ENCODE measurements at regions not wholly inside any gene's neighbourhood (a gene's known extent, or its start where the extent isn't known, plus 50 kb on each side); places are given as distances from the start of the nearest gene placed in this dataset.

GRCh38 chr11:10920875-10921274 lies 63.0 kb upstream of the ZBED5 start:
- Histone ChIP-seq H4K20me1 (ENCODE audit: insufficient read depth) (no peaks in the 10 kb centered on the region), H3K36me3 (ENCODE audit: control insufficient read depth in 1 of 2, insufficient read depth in 2 of 2, low read length in 2 of 2) (no peaks in the 10 kb centered on the region; a peak in 1 of 4 replicates), H3K27ac (ENCODE audit: low read depth, low read length) (no peak overlapping the region), H3K9me2 (ENCODE audit: insufficient read depth) (no peaks in the 10 kb centered on the region), H3K27me3 (ENCODE audit: insufficient read depth, low read length) (no peaks in the 10 kb centered on the region), H3K4me3 (replicated peaks in 1 of 2; ENCODE audit: low read depth in 1 of 2, low read length in 2 of 2) (no peak overlapping the region), H3K79me2 (ENCODE audit: insufficient read depth, low read length) (no peaks in the 10 kb centered on the region), H3K9me3 (ENCODE audit: control insufficient read depth in 1 of 2, insufficient read depth in 1 of 2, low read depth in 1 of 2, low read length in 2 of 2) (peaks cover 5 to 7% of the 10 kb centered on the region in 2 experiments; a peak in 2 of 4 replicates), H2AFZ (ENCODE audit: low read depth, low read length, poor library complexity, severe bottlenecking) (no peak overlapping the region), H3K4me2 (ENCODE audit: low read length) (no peak overlapping the region), H3K9ac (ENCODE audit: low read length) (no peak overlapping the region), H3K4me1 (ENCODE audit: control insufficient read depth in 1 of 2, insufficient read depth in 2 of 2, low read length in 2 of 2) (no peaks in the 10 kb centered on the region)
- ChIA-PET CTCF (no interaction called here), POLR2A (no interaction called here), RAD21 (ENCODE audit: low non-redundant PET in 1 of 2, low total read pairs in 2 of 2, uncharacterized antibody in 2 of 2, unreplicated experiment in 2 of 2) (no interaction called here)
- intact Hi-C loops (cut with micrococcal nuclease) = no loop called here
- TF ChIP-seq YY1 (IDR thresholded peaks at IDR 0.05; ENCODE audit: extremely low read depth, insufficient replicate concordance, low read depth, low read length) (no peak), CTCF (IDR thresholded peaks at IDR 0.05 in 2 of 3, conservative IDR thresholded peaks at IDR 0.05 in 1 of 3; ENCODE audit: borderline replicate concordance in 1 of 3, insufficient read depth in 1 of 3, low read depth in 2 of 3, low read length in 2 of 3) (no peak), ELF1 (IDR thresholded peaks at IDR 0.05; ENCODE audit: borderline replicate concordance, low read depth) (no peak), EZH2 (IDR thresholded peaks at IDR 0.05) (no peak)
- ATAC-seq = no peak
- BruUV-seq (replicated peaks) = no TSS peak
- no peak for DNase-seq (ENCODE audit: low read depth, low spot score)

GRCh38 chr11:10920205-10920604 lies 62.4 kb upstream of the ZBED5 start:
- intact Hi-C loops (cut with micrococcal nuclease) = no loop called here
- Histone ChIP-seq H3K4me2 (ENCODE audit: low read length) (no peak overlapping the region), H3K27ac (ENCODE audit: low read depth, low read length) (no peak overlapping the region), H3K79me2 (ENCODE audit: insufficient read depth, low read length) (no peaks in the 10 kb centered on the region), H3K9me3 (ENCODE audit: control insufficient read depth in 1 of 2, insufficient read depth in 1 of 2, low read depth in 1 of 2, low read length in 2 of 2) (peaks cover 5 to 7% of the 10 kb centered on the region in 2 experiments; a peak in 2 of 4 replicates), H3K4me1 (ENCODE audit: control insufficient read depth in 1 of 2, insufficient read depth in 2 of 2, low read length in 2 of 2) (no peaks in the 10 kb centered on the region), H3K36me3 (ENCODE audit: control insufficient read depth in 1 of 2, insufficient read depth in 2 of 2, low read length in 2 of 2) (no peaks in the 10 kb centered on the region; a peak in 1 of 4 replicates), H3K9me2 (ENCODE audit: insufficient read depth) (no peaks in the 10 kb centered on the region), H2AFZ (ENCODE audit: low read depth, low read length, poor library complexity, severe bottlenecking) (no peak overlapping the region), H3K4me3 (replicated peaks in 1 of 2; ENCODE audit: low read depth in 1 of 2, low read length in 2 of 2) (no peak overlapping the region), H4K20me1 (ENCODE audit: insufficient read depth) (no peaks in the 10 kb centered on the region), H3K27me3 (ENCODE audit: insufficient read depth, low read length) (no peaks in the 10 kb centered on the region), H3K9ac (ENCODE audit: low read length) (no peak overlapping the region)
- TF ChIP-seq TCF7L2 (IDR thresholded peaks at IDR 0.05; ENCODE audit: borderline replicate concordance, extremely low read depth, insufficient read depth, insufficient read length) (no peak), CEBPB (IDR thresholded peaks at IDR 0.05; ENCODE audit: low read depth) (no peak), REST (IDR thresholded peaks at IDR 0.05; ENCODE audit: low read depth) (no peak), EZH2phosphoT487 (IDR thresholded peaks at IDR 0.05; ENCODE audit: borderline replicate concordance) (no peak), CBX3 (IDR thresholded peaks at IDR 0.05; ENCODE audit: low read depth) (no peak), MAX (IDR thresholded peaks at IDR 0.05) (no peak), JUND (IDR thresholded peaks at IDR 0.05) (no peak), EGR1 (IDR thresholded peaks at IDR 0.05; ENCODE audit: low read depth) (no peak), ZNF274 (IDR thresholded peaks at IDR 0.05; ENCODE audit: low read depth, low read length) (no peak), SP1 (IDR thresholded peaks at IDR 0.05; ENCODE audit: low read depth) (no peak), ELF1 (IDR thresholded peaks at IDR 0.05; ENCODE audit: borderline replicate concordance, low read depth) (no peak), EZH2 (IDR thresholded peaks at IDR 0.05) (no peak)
- ChIA-PET RAD21 (ENCODE audit: low non-redundant PET in 1 of 2, low total read pairs in 2 of 2, uncharacterized antibody in 2 of 2, unreplicated experiment in 2 of 2) (no interaction called here), POLR2A (no interaction called here), CTCF (no interaction called here)
- no peak for ATAC-seq
- BruUV-seq (replicated peaks) = no TSS peak
- no peak for DNase-seq (ENCODE audit: low read depth, low spot score)

Measured in HCT116 (cell line).